Nephron (organoid): ENCODE measurements at regions not wholly inside any gene's neighbourhood (a gene's known extent, or its start where the extent isn't known, plus 50 kb on each side); places are given as distances from the start of the nearest gene placed in this dataset.

Experiments used
- H3K27ac Mint-ChIP-seq, 3 experiments: 2 replicates each; pipeline ENCODE4 v1.8.0; 2020; ENCODE audit warnings: mixed read lengths in 3 of 3, mild to moderate bottlenecking in 2 of 3, moderate library complexity in 1 of 3
- H3K27me3 Mint-ChIP-seq: 2 replicates; pipeline ENCODE4 v1.8.0; 2021; ENCODE audit warnings: low read depth, mild to moderate bottlenecking, moderate library complexity, mixed read lengths
- H3K36me3 Mint-ChIP-seq: 2 replicates; pipeline ENCODE4 v1.8.0; 2020; ENCODE audit warnings: low read depth, mixed read lengths
- H3K4me1 Mint-ChIP-seq: 2 replicates; pipeline ENCODE4 v1.8.0; 2020; ENCODE audit warnings: mixed read lengths
- H3K4me3 Mint-ChIP-seq, 3 experiments: 2 replicates each; pipeline ENCODE4 v1.8.0; 2020; ENCODE audit warnings: mild to moderate bottlenecking in 3 of 3, mixed read lengths in 3 of 3, moderate library complexity in 2 of 3
- H3K9me3 Mint-ChIP-seq: 2 replicates; pipeline ENCODE4 v1.8.0; 2020; ENCODE audit warnings: mixed read lengths
- TF ChIP-seq, protein P1 (sequence below), 3 experiments: fragments of 200-600 bp; sonication (generic); IDR thresholded peaks; one replicate each; pipeline ENCODE4 v1.5.0; 2021; ENCODE audit warnings: antibody characterized with exemption in 3 of 3; ENCODE audit not compliant: unreplicated experiment in 3 of 3

DNA sequence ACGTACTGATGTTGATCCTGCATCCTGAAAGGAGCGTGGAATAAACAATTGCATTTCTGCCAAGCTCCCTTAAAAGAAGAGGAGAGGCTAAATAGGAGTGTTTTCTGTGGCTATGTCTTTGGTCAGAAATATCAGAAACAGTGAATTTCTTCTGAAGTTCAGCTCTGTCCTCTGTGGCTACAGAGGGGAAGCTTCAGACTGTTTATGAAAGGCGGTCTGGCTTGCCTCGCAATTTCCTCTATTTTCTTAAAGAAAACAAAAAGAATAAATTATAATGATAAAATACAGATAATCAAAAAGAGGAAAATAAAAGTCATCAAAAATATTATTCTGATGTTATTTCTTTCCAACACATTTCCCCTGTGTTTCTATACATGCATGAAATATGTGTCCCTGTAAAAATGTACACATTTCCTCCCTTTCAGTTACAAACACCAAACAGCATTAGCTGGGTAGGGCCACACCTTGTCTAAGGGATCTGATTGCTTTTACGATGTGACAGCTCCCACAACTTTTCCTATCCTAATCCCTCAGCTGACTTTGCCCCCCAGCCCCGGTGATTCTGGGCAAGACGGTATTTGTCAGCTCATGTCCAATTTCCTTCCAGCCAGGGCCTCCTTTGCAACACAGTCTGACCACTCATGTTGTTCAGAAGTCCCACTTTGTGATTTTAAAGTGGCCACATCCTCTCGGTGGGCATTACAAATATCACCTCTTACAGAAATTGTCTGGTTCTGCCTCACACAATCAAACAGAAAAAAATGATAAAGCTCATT is 439.0 kb downstream of the HS3ST3B1 start:
- Mint-ChIP-seq H3K9me3 (no peaks in the 10 kb centered on the region), H3K27ac (no peak overlapping the region), H3K4me1 (peaks cover 12% of the 10 kb centered on the region), H3K36me3 (no peaks in the 10 kb centered on the region), H3K27me3 (no peaks in the 10 kb centered on the region), H3K4me3 (no peak overlapping the region)
- TF ChIP-seq, protein P1, sequence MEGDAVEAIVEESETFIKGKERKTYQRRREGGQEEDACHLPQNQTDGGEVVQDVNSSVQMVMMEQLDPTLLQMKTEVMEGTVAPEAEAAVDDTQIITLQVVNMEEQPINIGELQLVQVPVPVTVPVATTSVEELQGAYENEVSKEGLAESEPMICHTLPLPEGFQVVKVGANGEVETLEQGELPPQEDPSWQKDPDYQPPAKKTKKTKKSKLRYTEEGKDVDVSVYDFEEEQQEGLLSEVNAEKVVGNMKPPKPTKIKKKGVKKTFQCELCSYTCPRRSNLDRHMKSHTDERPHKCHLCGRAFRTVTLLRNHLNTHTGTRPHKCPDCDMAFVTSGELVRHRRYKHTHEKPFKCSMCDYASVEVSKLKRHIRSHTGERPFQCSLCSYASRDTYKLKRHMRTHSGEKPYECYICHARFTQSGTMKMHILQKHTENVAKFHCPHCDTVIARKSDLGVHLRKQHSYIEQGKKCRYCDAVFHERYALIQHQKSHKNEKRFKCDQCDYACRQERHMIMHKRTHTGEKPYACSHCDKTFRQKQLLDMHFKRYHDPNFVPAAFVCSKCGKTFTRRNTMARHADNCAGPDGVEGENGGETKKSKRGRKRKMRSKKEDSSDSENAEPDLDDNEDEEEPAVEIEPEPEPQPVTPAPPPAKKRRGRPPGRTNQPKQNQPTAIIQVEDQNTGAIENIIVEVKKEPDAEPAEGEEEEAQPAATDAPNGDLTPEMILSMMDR (IDR thresholded peaks at IDR 0.05; ENCODE audit: unreplicated experiment in 3 of 3): no peak

DNA sequence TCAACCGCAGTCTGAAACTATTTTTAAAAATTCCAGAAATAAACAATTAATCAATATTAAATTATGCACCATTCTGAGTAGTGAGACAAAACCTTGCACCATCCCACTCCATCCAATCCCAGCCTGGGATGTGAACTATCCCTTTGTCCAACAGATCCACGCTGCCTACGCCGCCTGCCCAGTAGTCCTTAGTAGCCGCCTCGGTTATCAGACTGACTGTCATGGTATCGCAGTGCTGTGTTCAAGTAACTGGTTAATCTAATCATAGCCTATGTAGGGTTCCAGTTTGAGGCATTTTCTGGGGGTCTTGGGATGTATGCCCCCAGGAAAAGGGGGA is 437.7 kb downstream of the HS3ST3B1 start:
- Mint-ChIP-seq H3K36me3 (no peaks in the 10 kb centered on the region), H3K27me3 (no peaks in the 10 kb centered on the region), H3K27ac (no peak overlapping the region), H3K4me3 (no peak overlapping the region), H3K4me1 (peaks cover 12% of the 10 kb centered on the region), H3K9me3 (no peaks in the 10 kb centered on the region)
- TF ChIP-seq, protein P1 (IDR thresholded peaks at IDR 0.05; ENCODE audit: unreplicated experiment in 3 of 3): no peak

DNA sequence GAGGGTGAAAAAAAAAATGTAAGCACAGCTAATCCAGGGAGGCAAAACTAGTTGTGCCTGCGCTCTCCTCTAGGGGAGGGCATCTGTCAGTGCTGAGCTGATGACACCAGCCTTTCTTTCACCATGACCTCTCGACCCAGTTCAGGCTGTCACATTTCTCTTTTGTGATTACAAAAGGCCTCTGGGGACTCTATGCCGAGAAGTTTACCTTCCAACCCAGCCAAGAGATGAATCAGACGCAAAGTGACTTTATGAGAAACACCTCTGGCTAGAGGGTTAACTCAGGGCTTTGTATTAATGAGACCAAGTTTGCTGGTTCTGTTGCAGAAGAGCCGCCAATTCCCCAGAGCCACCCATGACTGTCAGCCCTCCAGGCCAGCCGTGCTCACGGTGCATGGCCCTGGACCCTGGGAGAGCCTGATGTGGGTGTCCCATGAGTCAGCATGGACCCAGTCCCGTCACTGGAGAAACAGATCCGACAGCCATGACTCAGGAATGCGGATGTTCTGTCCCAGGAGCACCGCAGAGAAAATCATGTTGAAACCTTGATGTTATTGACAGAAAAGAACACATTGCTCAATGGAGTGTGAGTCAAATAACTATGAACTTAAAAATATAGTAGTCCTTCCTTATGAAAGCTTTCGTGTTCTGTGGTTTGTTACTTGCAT is 437.2 kb downstream of the HS3ST3B1 start:
- Mint-ChIP-seq H3K36me3 (no peaks in the 10 kb centered on the region), H3K27me3 (no peaks in the 10 kb centered on the region), H3K9me3 (no peaks in the 10 kb centered on the region), H3K4me3 (no peak overlapping the region), H3K27ac (no peak overlapping the region), H3K4me1 (peaks cover 12% of the 10 kb centered on the region)
- TF ChIP-seq, protein P1 (IDR thresholded peaks at IDR 0.05; ENCODE audit: unreplicated experiment in 3 of 3): no peak

DNA sequence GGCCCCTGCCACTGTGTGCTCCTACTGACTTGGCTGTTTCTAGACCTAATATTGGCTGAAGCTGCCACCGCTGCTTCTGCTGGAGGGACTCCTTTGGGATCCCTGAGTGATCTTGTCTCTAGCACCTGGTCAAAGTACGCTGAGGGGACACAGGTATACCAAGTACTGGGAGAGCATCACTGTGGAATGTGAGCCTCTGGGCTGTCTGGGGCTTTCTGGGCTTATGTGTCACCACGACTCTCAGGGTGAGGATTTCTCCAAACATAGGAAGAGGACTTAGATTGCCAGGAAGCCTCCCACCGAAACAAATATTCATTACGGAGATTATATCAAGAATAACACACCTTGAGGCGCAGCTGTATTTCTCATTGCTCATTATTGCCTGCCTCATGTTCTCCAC is 435.8 kb downstream of the HS3ST3B1 start:
- TF ChIP-seq, protein P1 (IDR thresholded peaks at IDR 0.05; ENCODE audit: unreplicated experiment in 3 of 3): no peak
- Mint-ChIP-seq H3K27me3 (no peaks in the 10 kb centered on the region), H3K27ac (no peak overlapping the region), H3K4me1 (peaks cover 11% of the 10 kb centered on the region), H3K4me3 (no peak overlapping the region), H3K36me3 (no peaks in the 10 kb centered on the region), H3K9me3 (no peaks in the 10 kb centered on the region)

DNA sequence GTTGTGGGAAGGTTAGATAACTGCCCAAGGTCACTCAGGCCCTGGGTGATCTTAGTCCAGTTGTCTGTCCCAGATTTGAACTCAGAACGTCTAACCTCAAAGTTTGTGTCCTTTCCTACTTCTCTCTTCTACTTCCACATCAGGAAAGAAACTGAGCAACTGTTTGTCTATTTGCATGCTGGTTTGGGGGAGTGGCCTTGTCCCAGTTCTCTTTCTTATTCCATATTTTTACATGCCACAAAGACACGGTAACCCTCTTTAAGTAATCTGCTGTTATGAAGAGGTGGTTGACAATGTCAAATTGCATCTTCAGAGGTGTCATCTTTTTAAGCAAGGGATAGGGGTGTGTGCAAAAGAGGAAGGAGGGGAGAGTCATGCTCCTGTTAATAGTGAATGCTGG is 432.5 kb downstream of the HS3ST3B1 start:
- no peak overlapping the region for H3K27ac Mint-ChIP-seq
- no peak overlapping the region for H3K4me3 Mint-ChIP-seq
- H3K9me3 Mint-ChIP-seq: no peaks in the 10 kb centered on the region
- TF ChIP-seq, protein P1 (IDR thresholded peaks at IDR 0.05; ENCODE audit: unreplicated experiment in 3 of 3): no peak
- no peaks in the 10 kb centered on the region for H3K4me1 Mint-ChIP-seq
- H3K36me3 Mint-ChIP-seq: no peaks in the 10 kb centered on the region
- H3K27me3 Mint-ChIP-seq: no peaks in the 10 kb centered on the region

DNA sequence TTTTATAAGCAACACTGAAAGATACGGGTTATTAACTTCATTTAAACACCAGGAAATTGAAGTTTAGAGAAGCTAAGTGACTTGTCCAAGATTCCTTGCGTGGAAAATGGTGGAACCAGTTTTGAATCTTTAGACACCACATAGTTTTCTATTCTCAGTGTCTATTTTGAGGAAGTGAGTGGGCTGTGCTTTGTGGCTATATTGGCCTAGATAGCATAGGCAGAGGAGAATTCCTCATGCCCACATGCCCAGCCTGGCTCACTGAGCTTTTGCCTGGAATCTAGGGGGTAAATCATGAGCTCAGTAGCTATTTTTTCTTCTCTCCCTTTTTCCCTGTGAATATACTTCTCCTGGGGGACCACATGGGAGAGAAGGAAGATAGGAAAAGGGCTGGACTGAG is 431.3 kb downstream of the HS3ST3B1 start:
- Mint-ChIP-seq H3K4me1 (peaks cover 6% of the 10 kb centered on the region), H3K36me3 (no peaks in the 10 kb centered on the region)
- TF ChIP-seq, protein P1 (IDR thresholded peaks at IDR 0.05; ENCODE audit: unreplicated experiment in 3 of 3): no peak

More for the DNA sequence above, 431.3 kb downstream of the HS3ST3B1 start:
- Mint-ChIP-seq H3K9me3 (no peaks in the 10 kb centered on the region), H3K27ac (no peak overlapping the region), H3K27me3 (no peaks in the 10 kb centered on the region), H3K4me3 (no peak overlapping the region)
